MM.1S (cell line): ENCODE measurements at regions not wholly inside any gene's neighbourhood (a gene's known extent, or its start where the extent isn't known, plus 50 kb on each side); places are given as distances from the start of the nearest gene placed in this dataset.

ENCODE experiments used
- DNase-seq: peaks from one replicate; pipeline ENCODE4 v3.0.0-alpha.2; 2015
- H2AFZ ChIP-seq: fragments of 300-600 bp; sonication (generic); 2 replicates; pipeline ENCODE4 v1.6.0; 2016; ENCODE audit warnings: antibody characterized with exemption, low read length
- H3F3A ChIP-seq: fragments of 300-600 bp; sonication (generic); 2 replicates; pipeline ENCODE4 v1.6.1; 2016; ENCODE audit warnings: mild to moderate bottlenecking, antibody characterized with exemption, low read length, moderate library complexity, mixed read lengths; ENCODE audit not compliant: insufficient read depth
- H3K27ac ChIP-seq: fragments of 300-600 bp; sonication (generic); 2 replicates; pipeline ENCODE4 v1.5.1; 2016; ENCODE audit warnings: mild to moderate bottlenecking, low read length
- H3K27me3 ChIP-seq: fragments of 300-600 bp; sonication (generic); replicated peaks from 2 replicates; pipeline ENCODE4 v1.6.0; 2016; ENCODE audit warnings: low read length; ENCODE audit not compliant: insufficient read depth
- H3K36me3 ChIP-seq: fragments of 300-600 bp; sonication (generic); replicated peaks from 2 replicates; pipeline ENCODE4 v1.6.1; 2016; ENCODE audit warnings: mild to moderate bottlenecking, low read length, mixed read lengths; ENCODE audit not compliant: insufficient read depth
- H3K4me1 ChIP-seq: fragments of 300-600 bp; sonication (generic); 2 replicates; pipeline ENCODE4 v1.6.1; 2016; ENCODE audit warnings: low read length, mixed read lengths
- H3K4me2 ChIP-seq: fragments of 300-600 bp; sonication (generic); 2 replicates; pipeline ENCODE4 v1.6.0; 2016; ENCODE audit warnings: low read depth, low read length
- H3K4me3 ChIP-seq: fragments of 300-600 bp; sonication (generic); 2 replicates; pipeline ENCODE4 v1.5.1; 2016; ENCODE audit warnings: low read length, mixed read lengths
- H3K79me2 ChIP-seq: fragments of 300-600 bp; sonication (generic); 2 replicates; pipeline ENCODE4 v1.6.1; 2016; ENCODE audit warnings: mixed run types, low read length, mixed read lengths
- H3K9ac ChIP-seq: fragments of 300-600 bp; sonication (generic); 2 replicates; pipeline ENCODE4 v1.6.1; 2016; ENCODE audit warnings: low read length, mixed read lengths
- H3K9me2 ChIP-seq: fragments of 300-600 bp; sonication (generic); replicated peaks from 2 replicates; pipeline ENCODE4 v1.6.1; 2016; ENCODE audit warnings: mild to moderate bottlenecking, low read length, mixed read lengths; ENCODE audit not compliant: insufficient read depth
- H3K9me3 ChIP-seq: fragments of 300-600 bp; sonication (generic); replicated peaks from 2 replicates; pipeline ENCODE4 v1.6.1; 2016; ENCODE audit warnings: mild to moderate bottlenecking, low read length, mixed read lengths; ENCODE audit not compliant: insufficient read depth
- H4K20me1 ChIP-seq: fragments of 300-600 bp; sonication (generic); 2 replicates; pipeline ENCODE4 v1.6.1; 2016; ENCODE audit warnings: mild to moderate bottlenecking, low read length, moderate library complexity, mixed read lengths; ENCODE audit not compliant: insufficient read depth
- EZH2 ChIP-seq: fragments of 300-600 bp; sonication (generic); optimal IDR thresholded peaks from 2 replicates; pipeline ENCODE3; 2017; ENCODE audit warnings: low read depth, mild to moderate bottlenecking, antibody characterized with exemption, low read length, mixed read lengths
- EZH2phosphoT487 ChIP-seq: fragments of 300-600 bp; sonication (generic); IDR thresholded peaks from 2 replicates; pipeline ENCODE4 v1.6.1; 2018; ENCODE audit warnings: antibody characterized with exemption, low read length
- TF ChIP-seq, protein P1 (sequence below): fragments of 300-600 bp; sonication (generic); IDR thresholded peaks from 2 replicates; pipeline ENCODE4 v1.5.1; 2016; ENCODE audit warnings: antibody characterized with exemption, low read length, mixed read lengths

GRCh38 chr2:160741815-160742214 lies 248.2 kb upstream of the RBMS1 start:
- peak; percentile 18 for DNase-seq
- H3F3A ChIP-seq = no peaks in the 10 kb centered on the region
- H3K9ac ChIP-seq = no peak overlapping the region
- H3K4me3 ChIP-seq = no peak overlapping the region
- no peak overlapping the region for H2AFZ ChIP-seq
- no peaks in the 10 kb centered on the region for H4K20me1 ChIP-seq
- no peaks in the 10 kb centered on the region for H3K9me2 ChIP-seq
- H3K4me1 ChIP-seq = no peaks in the 10 kb centered on the region
- H3K4me2 ChIP-seq = no peak overlapping the region
- TF ChIP-seq, protein P1, sequence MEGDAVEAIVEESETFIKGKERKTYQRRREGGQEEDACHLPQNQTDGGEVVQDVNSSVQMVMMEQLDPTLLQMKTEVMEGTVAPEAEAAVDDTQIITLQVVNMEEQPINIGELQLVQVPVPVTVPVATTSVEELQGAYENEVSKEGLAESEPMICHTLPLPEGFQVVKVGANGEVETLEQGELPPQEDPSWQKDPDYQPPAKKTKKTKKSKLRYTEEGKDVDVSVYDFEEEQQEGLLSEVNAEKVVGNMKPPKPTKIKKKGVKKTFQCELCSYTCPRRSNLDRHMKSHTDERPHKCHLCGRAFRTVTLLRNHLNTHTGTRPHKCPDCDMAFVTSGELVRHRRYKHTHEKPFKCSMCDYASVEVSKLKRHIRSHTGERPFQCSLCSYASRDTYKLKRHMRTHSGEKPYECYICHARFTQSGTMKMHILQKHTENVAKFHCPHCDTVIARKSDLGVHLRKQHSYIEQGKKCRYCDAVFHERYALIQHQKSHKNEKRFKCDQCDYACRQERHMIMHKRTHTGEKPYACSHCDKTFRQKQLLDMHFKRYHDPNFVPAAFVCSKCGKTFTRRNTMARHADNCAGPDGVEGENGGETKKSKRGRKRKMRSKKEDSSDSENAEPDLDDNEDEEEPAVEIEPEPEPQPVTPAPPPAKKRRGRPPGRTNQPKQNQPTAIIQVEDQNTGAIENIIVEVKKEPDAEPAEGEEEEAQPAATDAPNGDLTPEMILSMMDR = no peak
- no peak for TF ChIP-seq EZH2
- TF ChIP-seq EZH2phosphoT487 = no peak
- no peaks in the 10 kb centered on the region for H3K27me3 ChIP-seq
- no peaks in the 10 kb centered on the region for H3K79me2 ChIP-seq
- H3K36me3 ChIP-seq = no peaks in the 10 kb centered on the region
- H3K27ac ChIP-seq = no peak overlapping the region
- H3K9me3 ChIP-seq = no peaks in the 10 kb centered on the region

- H3K36me3 ChIP-seq = no peaks in the 10 kb centered on the region
- no peaks in the 10 kb centered on the region for H3K27me3 ChIP-seq
- H3F3A ChIP-seq = no peaks in the 10 kb centered on the region
- no peaks in the 10 kb centered on the region for H3K9me2 ChIP-seq
- no peaks in the 10 kb centered on the region for H3K79me2 ChIP-seq
- no peak overlapping the region for H3K9ac ChIP-seq
- TF ChIP-seq, protein P1 = no peak
- TF ChIP-seq EZH2phosphoT487 (no peak), EZH2 (no peak)
- H3K4me3 ChIP-seq = no peak overlapping the region
- no peak overlapping the region for H3K27ac ChIP-seq
- no peaks in the 10 kb centered on the region for H4K20me1 ChIP-seq
- DNase-seq = no peak
- H2AFZ ChIP-seq = no peak overlapping the region
- H3K4me1 ChIP-seq = no peaks in the 10 kb centered on the region
- H3K4me2 ChIP-seq = no peak overlapping the region
- H3K9me3 ChIP-seq = no peaks in the 10 kb centered on the region
Observed at GRCh38 chr2:160742667-160743066, 249.1 kb upstream of the RBMS1 start.

DNA sequence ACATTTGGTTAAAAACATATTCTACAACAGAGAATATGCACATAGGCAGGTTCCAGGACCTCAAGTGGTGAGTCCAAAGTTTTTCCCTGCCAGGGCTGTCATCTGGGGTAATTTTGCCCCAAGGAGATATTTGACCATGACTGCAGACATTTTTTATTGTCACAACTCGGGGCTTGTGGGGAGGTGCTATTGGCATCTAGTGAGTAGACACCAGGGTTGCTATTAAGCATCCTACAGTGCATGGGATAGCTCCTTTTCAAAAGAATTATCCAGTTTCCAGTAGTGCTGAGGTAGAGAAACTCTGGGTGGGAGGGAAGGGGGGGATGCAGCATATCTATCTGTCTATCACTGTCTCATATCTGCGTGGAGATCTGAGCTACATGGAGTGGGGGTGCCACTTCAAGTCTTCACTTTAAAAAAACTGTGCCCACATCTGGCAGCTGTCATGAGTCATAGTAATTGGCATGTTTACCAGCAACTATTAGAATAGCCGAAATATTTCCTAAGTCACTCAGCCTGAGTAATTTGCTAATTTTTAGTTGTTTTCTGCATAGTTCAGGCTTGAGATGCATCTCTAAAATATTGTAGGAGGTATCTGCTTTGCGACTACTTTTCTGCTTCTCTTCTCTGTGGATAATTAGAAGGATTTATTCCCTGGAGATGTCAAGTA lies 254.0 kb upstream of the RBMS1 start:
- Histone ChIP-seq H3K4me3 (no peak overlapping the region), H3K27me3 (no peaks in the 10 kb centered on the region), H2AFZ (no peak overlapping the region), H4K20me1 (no peaks in the 10 kb centered on the region), H3K27ac (no peak overlapping the region), H3K9me3 (no peaks in the 10 kb centered on the region), H3K4me1 (no peaks in the 10 kb centered on the region), H3K9ac (no peak overlapping the region), H3K9me2 (no peaks in the 10 kb centered on the region), H3K4me2 (no peak overlapping the region), H3F3A (no peaks in the 10 kb centered on the region), H3K79me2 (no peaks in the 10 kb centered on the region), H3K36me3 (no peaks in the 10 kb centered on the region)
- no peak for DNase-seq
- TF ChIP-seq EZH2phosphoT487 (no peak), EZH2 (no peak)
- TF ChIP-seq, protein P1 = no peak
